ENCODE measurements at regions not wholly inside any gene's neighbourhood (a gene's known extent, or its start where the extent isn't known, plus 50 kb on each side); places are given as distances from the start of the nearest gene placed in this dataset.
"Not testable (repeated sequence)": the region's sequence is repeated elsewhere in the genome, so short reads cannot be mapped to it uniquely, and the experiment has no call there.

DNA sequence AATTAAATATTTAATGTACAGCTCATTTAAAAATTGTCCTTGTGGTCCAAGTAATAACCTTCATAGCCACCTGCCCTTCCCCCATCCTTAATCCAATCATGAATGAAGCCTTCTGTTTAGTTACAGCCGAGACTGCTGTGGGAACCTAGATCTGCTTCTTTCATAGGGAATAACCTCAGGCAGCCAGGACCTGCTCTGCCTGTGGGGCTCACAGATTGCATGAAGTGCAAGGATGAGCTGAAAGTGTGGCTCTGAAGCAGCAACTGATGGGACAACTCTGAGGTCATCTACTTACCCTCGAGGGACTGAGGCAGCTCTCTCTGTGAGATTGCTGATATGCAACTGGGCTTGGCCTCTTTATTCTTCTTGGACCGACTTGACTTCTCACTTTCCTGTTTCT is 169.8 kb downstream of the POTEB3 start:
- no peaks in the 10 kb centered on the region for H3K4me1 ChIP-seq
- no peak overlapping the region for H3K4me3 ChIP-seq
- no peak; a peak in 1 of 6 replicates for ATAC-seq
- DNase-seq (ENCODE audit: low read depth in 1 of 2, low spot score in 1 of 2): peak in 1 of 2 experiments; percentile 3
- POLR2A ChIA-PET: no interaction called here
- H3K27ac ChIP-seq: no peak overlapping the region
- no peak overlapping the region for H3K4me2 ChIP-seq
- WGBS (ENCODE audit: missing lambda C conversion rate): 4% methylated on average over 3 of the region's 3 CpGs
- FAIRE-seq: no peak
- TF ChIP-seq, protein P1, sequence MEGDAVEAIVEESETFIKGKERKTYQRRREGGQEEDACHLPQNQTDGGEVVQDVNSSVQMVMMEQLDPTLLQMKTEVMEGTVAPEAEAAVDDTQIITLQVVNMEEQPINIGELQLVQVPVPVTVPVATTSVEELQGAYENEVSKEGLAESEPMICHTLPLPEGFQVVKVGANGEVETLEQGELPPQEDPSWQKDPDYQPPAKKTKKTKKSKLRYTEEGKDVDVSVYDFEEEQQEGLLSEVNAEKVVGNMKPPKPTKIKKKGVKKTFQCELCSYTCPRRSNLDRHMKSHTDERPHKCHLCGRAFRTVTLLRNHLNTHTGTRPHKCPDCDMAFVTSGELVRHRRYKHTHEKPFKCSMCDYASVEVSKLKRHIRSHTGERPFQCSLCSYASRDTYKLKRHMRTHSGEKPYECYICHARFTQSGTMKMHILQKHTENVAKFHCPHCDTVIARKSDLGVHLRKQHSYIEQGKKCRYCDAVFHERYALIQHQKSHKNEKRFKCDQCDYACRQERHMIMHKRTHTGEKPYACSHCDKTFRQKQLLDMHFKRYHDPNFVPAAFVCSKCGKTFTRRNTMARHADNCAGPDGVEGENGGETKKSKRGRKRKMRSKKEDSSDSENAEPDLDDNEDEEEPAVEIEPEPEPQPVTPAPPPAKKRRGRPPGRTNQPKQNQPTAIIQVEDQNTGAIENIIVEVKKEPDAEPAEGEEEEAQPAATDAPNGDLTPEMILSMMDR (IDR thresholded peaks at IDR 0.05): no peak
- TF ChIP-seq CHD4 (IDR thresholded peaks at IDR 0.05; ENCODE audit: borderline replicate concordance) (no peak), TP53 (CRISPR knock-in tag; IDR thresholded peaks at IDR 0.05) (no peak), REST (IDR thresholded peaks at IDR 0.05) (no peak), SMC3 (IDR thresholded peaks at IDR 0.05) (no peak), HOXA7 (CRISPR knock-in tag; IDR thresholded peaks at IDR 0.05) (no peak), PHF8 (IDR thresholded peaks at IDR 0.05; ENCODE audit: borderline replicate concordance, low read depth) (no peak), SREBF2 (IDR thresholded peaks at IDR 0.05) (no peak), HEYL (CRISPR knock-in tag; IDR thresholded peaks at IDR 0.05) (no peak), FOXS1 (CRISPR knock-in tag; IDR thresholded peaks at IDR 0.05) (no peak), CEBPB (IDR thresholded peaks at IDR 0.05) (no peak)
- TF ChIP-seq, protein P2, sequence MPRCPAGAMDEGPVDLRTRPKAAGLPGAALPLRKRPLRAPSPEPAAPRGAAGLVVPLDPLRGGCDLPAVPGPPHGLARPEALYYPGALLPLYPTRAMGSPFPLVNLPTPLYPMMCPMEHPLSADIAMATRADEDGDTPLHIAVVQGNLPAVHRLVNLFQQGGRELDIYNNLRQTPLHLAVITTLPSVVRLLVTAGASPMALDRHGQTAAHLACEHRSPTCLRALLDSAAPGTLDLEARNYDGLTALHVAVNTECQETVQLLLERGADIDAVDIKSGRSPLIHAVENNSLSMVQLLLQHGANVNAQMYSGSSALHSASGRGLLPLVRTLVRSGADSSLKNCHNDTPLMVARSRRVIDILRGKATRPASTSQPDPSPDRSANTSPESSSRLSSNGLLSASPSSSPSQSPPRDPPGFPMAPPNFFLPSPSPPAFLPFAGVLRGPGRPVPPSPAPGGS (IDR thresholded peaks at IDR 0.05): no peak
- TF ChIP-seq, protein P3, sequence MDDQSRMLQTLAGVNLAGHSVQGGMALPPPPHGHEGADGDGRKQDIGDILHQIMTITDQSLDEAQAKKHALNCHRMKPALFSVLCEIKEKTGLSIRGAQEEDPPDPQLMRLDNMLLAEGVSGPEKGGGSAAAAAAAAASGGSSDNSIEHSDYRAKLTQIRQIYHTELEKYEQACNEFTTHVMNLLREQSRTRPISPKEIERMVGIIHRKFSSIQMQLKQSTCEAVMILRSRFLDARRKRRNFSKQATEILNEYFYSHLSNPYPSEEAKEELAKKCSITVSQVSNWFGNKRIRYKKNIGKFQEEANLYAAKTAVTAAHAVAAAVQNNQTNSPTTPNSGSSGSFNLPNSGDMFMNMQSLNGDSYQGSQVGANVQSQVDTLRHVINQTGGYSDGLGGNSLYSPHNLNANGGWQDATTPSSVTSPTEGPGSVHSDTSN (IDR thresholded peaks at IDR 0.05): no peak
- peaks cover 6% of the 10 kb centered on the region; the same call in 1 of the 3 replicates for H3K9me3 ChIP-seq
- CTCF ChIA-PET: interaction anchor here (2.8 kb wide), 1 partner anchor 14 kb away, joined by 11 read pairs; no protein-coding TSS in a partner anchor

DNA sequence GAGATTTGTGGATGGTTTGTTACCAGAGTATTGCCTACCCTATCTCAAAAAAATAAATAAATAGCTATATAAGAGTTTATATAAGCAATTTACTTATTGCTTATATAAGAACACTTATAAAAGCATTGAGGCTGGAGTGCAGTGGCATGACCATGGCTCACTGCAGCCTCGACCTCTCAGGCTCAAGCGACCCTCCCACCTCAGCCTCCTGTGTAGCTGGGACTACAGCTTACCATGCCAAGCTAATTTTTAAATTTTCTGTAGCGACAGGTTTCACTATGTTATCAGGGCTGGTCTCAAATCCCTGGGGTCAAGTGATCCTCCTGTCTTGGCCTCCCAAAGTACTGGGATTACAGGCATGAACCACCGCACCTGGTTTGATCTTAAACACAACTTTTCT is 170.6 kb downstream of the POTEB3 start:
- CTCF ChIA-PET: interaction anchor here (2.8 kb wide), 1 partner anchor 15 kb away, joined by 11 read pairs; no protein-coding TSS in a partner anchor
- peak; percentile 68 for FAIRE-seq
- WGBS (ENCODE audit: missing lambda C conversion rate): 22% methylated on average over 4 of the region's 4 CpGs

GRCh38 chr15:21269121-21269520 is 171.2 kb downstream of the POTEB3 start:
- H3K4me1 ChIP-seq: no peaks in the 10 kb centered on the region
- H3K27ac ChIP-seq: no peak overlapping the region
- 16% methylated on average over 8 of the region's 8 CpGs for WGBS (ENCODE audit: missing lambda C conversion rate)
- no peak overlapping the region for H3K4me3 ChIP-seq
- no peak overlapping the region for H3K4me2 ChIP-seq
- ChIA-PET CTCF (interaction anchor here (2.8 kb wide), 1 partner anchor 15 kb away, joined by 11 read pairs; no protein-coding TSS in a partner anchor), POLR2A (no interaction called here)
- no peak for ATAC-seq
- peak in 1 of 2 experiments; percentile 4 for DNase-seq (ENCODE audit: low read depth in 1 of 2, low spot score in 1 of 2)
- TF ChIP-seq JUN (IDR thresholded peaks at IDR 0.05): no peak
- TF ChIP-seq, protein P2 (IDR thresholded peaks at IDR 0.05): no peak
- no peak for TF ChIP-seq REST (IDR thresholded peaks at IDR 0.05)
- no peak for TF ChIP-seq RNF2 (IDR thresholded peaks at IDR 0.05; ENCODE audit: borderline replicate concordance, low read depth)
- no peak for TF ChIP-seq RCOR1 (IDR thresholded peaks at IDR 0.05; ENCODE audit: low read depth, low read length)
- peak; percentile 31; the same call in 1 of the 2 replicates for TF ChIP-seq ZC3H11A (IDR thresholded peaks at IDR 0.05)
- no peak for TF ChIP-seq HOXB5 (CRISPR knock-in tag; IDR thresholded peaks at IDR 0.05)
- H3K9me3 ChIP-seq: peaks cover 6% of the 10 kb centered on the region; the same call in 1 of the 3 replicates
- no peak for FAIRE-seq

More for the DNA sequence above, 170.6 kb downstream of the POTEB3 start:
- H3K4me1 ChIP-seq; DNase-seq (ENCODE audit: low read depth in 1 of 2, low spot score in 1 of 2); H3K4me3 ChIP-seq; H3K9me3 ChIP-seq; ATAC-seq; POLR2A ChIA-PET; H3K27ac ChIP-seq; H3K4me2 ChIP-seq: not testable (repeated sequence)

All from A549 (cell line).